ENCODE measurements at regions not wholly inside any gene's neighbourhood (a gene's known extent, or its start where the extent isn't known, plus 50 kb on each side); places are given as distances from the start of the nearest gene placed in this dataset.

DNA sequence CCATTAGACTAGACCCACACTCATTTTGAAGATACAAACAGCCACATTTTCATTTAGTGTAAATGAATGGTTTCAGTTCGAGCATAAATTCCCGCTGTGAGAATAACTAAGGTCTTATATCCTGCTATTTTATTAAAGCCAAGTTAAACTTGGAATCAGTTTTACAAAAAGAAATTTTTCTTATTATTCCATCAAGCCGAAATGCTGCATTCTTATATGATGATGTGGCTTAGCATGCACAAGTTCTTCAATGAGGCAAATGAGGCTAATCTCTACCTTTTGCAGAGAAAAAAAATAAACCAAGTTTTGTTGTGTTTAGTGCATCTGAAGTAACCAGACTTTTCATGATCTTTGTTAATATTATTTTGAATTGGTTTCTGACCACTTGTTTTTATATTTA lies 953.9 kb upstream of the PCDH10 start:
- H3K9me3 ChIP-seq = peaks cover 0 to 3% (median 0%) of the 10 kb centered on the region in 8 donors
- intact Hi-C loops (cut with DNase I; ENCODE audit: low total_unique reads) = no loop called here
- no peaks in the 10 kb centered on the region for H3K4me1 ChIP-seq
- no peak overlapping the region for H3K27ac ChIP-seq
- WGBS, 5 donors = 82 to 94% (median 88%) methylated on average over 3 of the region's 3 CpGs
- no peak for DNase-seq
- H3K4me3 ChIP-seq = no peak overlapping the region
- TF ChIP-seq, protein P1, sequence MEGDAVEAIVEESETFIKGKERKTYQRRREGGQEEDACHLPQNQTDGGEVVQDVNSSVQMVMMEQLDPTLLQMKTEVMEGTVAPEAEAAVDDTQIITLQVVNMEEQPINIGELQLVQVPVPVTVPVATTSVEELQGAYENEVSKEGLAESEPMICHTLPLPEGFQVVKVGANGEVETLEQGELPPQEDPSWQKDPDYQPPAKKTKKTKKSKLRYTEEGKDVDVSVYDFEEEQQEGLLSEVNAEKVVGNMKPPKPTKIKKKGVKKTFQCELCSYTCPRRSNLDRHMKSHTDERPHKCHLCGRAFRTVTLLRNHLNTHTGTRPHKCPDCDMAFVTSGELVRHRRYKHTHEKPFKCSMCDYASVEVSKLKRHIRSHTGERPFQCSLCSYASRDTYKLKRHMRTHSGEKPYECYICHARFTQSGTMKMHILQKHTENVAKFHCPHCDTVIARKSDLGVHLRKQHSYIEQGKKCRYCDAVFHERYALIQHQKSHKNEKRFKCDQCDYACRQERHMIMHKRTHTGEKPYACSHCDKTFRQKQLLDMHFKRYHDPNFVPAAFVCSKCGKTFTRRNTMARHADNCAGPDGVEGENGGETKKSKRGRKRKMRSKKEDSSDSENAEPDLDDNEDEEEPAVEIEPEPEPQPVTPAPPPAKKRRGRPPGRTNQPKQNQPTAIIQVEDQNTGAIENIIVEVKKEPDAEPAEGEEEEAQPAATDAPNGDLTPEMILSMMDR (IDR thresholded peaks at IDR 0.05 in 8 of 11, conservative IDR thresholded peaks at IDR 0.05 in 3 of 11) = no peak
- TF ChIP-seq POLR2AphosphoS5 (IDR thresholded peaks at IDR 0.05) = no peak
- TF ChIP-seq POLR2A (IDR thresholded peaks at IDR 0.05) = no peak
- H3K36me3 ChIP-seq = no peaks in the 10 kb centered on the region
- H3K27me3 ChIP-seq (replicated peaks in 1 of 7) = no peaks in the 10 kb centered on the region

DNA sequence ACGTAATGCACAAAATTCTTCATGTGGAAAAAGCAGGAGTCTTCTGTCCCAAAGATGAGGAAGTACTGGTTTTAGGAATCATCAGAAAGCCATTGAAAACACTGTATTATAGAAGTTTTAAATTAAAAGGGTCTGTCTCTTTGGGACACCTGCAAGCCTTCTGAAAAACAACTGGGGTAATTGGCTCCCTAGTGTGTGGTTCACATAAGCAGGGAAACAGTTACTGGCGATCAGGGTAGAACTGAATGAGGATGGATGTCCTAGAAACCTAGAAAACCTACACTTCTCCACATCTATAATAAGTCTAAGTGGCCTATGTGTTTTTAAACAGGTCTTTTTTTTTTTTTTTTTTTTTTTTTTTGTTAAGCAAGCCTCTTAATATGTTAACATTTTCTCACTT lies 945.5 kb upstream of the PCDH10 start:
- 71 to 84% (median 79%) methylated on average over 2 of the region's 2 CpGs for WGBS, 5 donors

DNA sequence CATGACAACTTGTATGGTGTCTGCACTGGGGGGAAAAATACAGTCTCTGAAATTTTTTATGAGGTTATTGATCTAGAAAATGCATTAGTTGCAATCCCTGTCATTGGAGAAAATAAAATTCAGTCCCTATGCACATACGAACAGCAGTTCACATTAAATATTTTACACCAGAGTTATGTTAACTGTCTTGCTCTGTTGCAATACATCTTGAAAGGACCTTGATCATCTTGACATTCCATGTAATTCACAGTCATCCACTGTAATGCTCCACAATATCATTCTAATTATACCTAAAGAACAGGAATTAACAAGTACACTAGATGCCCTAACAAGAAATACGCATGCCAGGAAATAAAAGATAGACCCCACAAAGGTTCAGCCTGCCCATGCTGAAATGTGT lies 934.6 kb upstream of the PCDH10 start:
- Histone ChIP-seq H3K9me3 (no peaks in the 10 kb centered on the region), H3K4me1 (no peaks in the 10 kb centered on the region), H3K27me3 (replicated peaks in 1 of 7) (no peaks in the 10 kb centered on the region), H3K27ac (no peak overlapping the region), H3K36me3 (no peaks in the 10 kb centered on the region), H3K4me3 (no peak overlapping the region)
- 84 to 92% (median 89%) methylated on average over 2 of the region's 2 CpGs for WGBS, 5 donors
- no peak for TF ChIP-seq POLR2AphosphoS5 (IDR thresholded peaks at IDR 0.05)
- no peak for TF ChIP-seq POLR2A (IDR thresholded peaks at IDR 0.05)
- TF ChIP-seq, protein P1 (IDR thresholded peaks at IDR 0.05 in 8 of 11, conservative IDR thresholded peaks at IDR 0.05 in 3 of 11) = no peak
- no peak for DNase-seq
- intact Hi-C loops (cut with DNase I; ENCODE audit: low total_unique reads) = no loop called here

More for the DNA sequence above, 945.5 kb upstream of the PCDH10 start:
- Histone ChIP-seq H3K27me3 (replicated peaks in 1 of 7) (no peaks in the 10 kb centered on the region), H3K36me3 (no peaks in the 10 kb centered on the region), H3K4me3 (no peak overlapping the region), H3K4me1 (no peaks in the 10 kb centered on the region), H3K27ac (no peak overlapping the region), H3K9me3 (peaks cover 0 to 3% (median 0%) of the 10 kb centered on the region in 8 donors)
- DNase-seq = no peak
- intact Hi-C loops (cut with DNase I; ENCODE audit: low total_unique reads) = no loop called here
- no peak for TF ChIP-seq POLR2A (IDR thresholded peaks at IDR 0.05)
- TF ChIP-seq, protein P1 (IDR thresholded peaks at IDR 0.05 in 8 of 11, conservative IDR thresholded peaks at IDR 0.05 in 3 of 11) = no peak
- TF ChIP-seq POLR2AphosphoS5 (IDR thresholded peaks at IDR 0.05) = no peak

DNA sequence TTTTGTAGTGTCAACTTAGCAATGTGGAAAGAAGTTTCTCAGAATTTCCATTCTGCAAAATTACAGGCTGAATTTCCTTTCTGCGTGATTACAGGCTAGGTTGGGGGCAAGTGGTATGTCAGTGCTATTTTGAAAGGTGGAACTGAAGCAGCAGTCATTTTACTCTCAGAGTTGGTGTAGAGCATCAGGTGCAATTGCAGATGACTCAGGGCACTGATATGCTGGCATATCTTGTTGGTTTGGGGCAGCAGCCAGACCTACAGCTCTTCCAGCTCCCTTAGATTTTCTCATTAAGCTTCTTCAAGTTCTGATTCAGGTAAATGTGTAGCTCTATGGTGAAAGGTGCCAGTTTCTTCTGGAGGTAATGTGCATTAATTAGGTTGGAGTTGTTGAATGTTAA lies 930.7 kb upstream of the PCDH10 start:
- no peak for TF ChIP-seq POLR2AphosphoS5 (IDR thresholded peaks at IDR 0.05)
- no peak for TF ChIP-seq POLR2A (IDR thresholded peaks at IDR 0.05)
- TF ChIP-seq, protein P1 (IDR thresholded peaks at IDR 0.05 in 8 of 11, conservative IDR thresholded peaks at IDR 0.05 in 3 of 11) = no peak
- no peak overlapping the region for H3K4me3 ChIP-seq
- no peak for DNase-seq
- 73 to 96% (median 86%) methylated on average over 1 of the region's 1 CpG for WGBS, 5 donors
- no peaks in the 10 kb centered on the region for H3K36me3 ChIP-seq
- no peak overlapping the region for H3K27ac ChIP-seq
- no peaks in the 10 kb centered on the region for H3K4me1 ChIP-seq
- intact Hi-C loops (cut with DNase I; ENCODE audit: low total_unique reads) = no loop called here
- no peaks in the 10 kb centered on the region for H3K27me3 ChIP-seq (replicated peaks in 1 of 7)
- peaks cover 0 to 7% (median 0%) of the 10 kb centered on the region in 8 donors for H3K9me3 ChIP-seq

All from spleen (tissue), 11 donors.